Thyroid gland (tissue), 4 donors: ENCODE measurements at regions not wholly inside any gene's neighbourhood (a gene's known extent, or its start where the extent isn't known, plus 50 kb on each side); places are given as distances from the start of the nearest gene placed in this dataset.

Source experiments
- DNase-seq, 2 donors: peaks; one replicate each; pipeline ENCODE4 v3.0.0-alpha.2; 2019
- H3K27ac ChIP-seq, 3 donors: fragments of 200-600 bp; sonication (generic); 1 replicate in 2 of 3; 2 replicates in 1 of 3; pipeline ENCODE4 v1.5.1; 2016 to 2019; ENCODE audit warnings: mild to moderate bottlenecking in 1 of 3, moderate library complexity in 1 of 3
- H3K27me3 ChIP-seq: fragments of 200-600 bp; sonication (generic); one replicate; pipeline ENCODE4 v1.5.1; 2019
- H3K36me3 ChIP-seq, 2 donors: fragments of 200-600 bp; sonication (generic); one replicate each; pipeline ENCODE4 v1.5.1; 2016 to 2019
- H3K4me1 ChIP-seq, 2 donors: fragments of 200-600 bp; sonication (generic); one replicate each; pipeline ENCODE4 v1.5.1; 2017 to 2019
- H3K4me3 ChIP-seq, 3 donors: fragments of 200-600 bp; sonication (generic); replicated peaks in 1 of 3; 1 replicate in 2 of 3; 2 replicates in 1 of 3; pipeline ENCODE4 v1.5.1; 2016; ENCODE audit warnings: mild to moderate bottlenecking in 1 of 3
- H3K9me3 ChIP-seq: fragments of 200-600 bp; sonication (generic); one replicate; pipeline ENCODE4 v1.5.1; 2017
- POLR2A ChIP-seq, 2 donors: fragments of 450-650 bp; IDR thresholded peaks; one replicate each; pipeline ENCODE4 v1.6.1; 2017; ENCODE audit warnings: antibody characterized with exemption in 2 of 2, mild to moderate bottlenecking in 2 of 2, moderate library complexity in 1 of 2
- WGBS, 2 donors: methylation state at CpG; one replicate each; pipeline ENCODE4 v1.1.5; 2017; 5-methylcytosine and 5-hydroxymethylcytosine counted together
- intact Hi-C: fragments of 100-400 bp; cut with DNase I; formaldehyde crosslinking; loops from one replicate; pipeline ENCODE4 v1.15.1; 2023
- TF ChIP-seq, protein P1 (sequence below), 6 experiments: fragments of 200-600 bp in 3 of 6; fragments of 450-650 bp in 3 of 6; sonication (generic) in 3 of 6; IDR thresholded peaks; one replicate each; pipeline ENCODE4 v1.5.1; 2016 to 2019; ENCODE audit warnings: antibody characterized with exemption in 6 of 6, mild to moderate bottlenecking in 2 of 6, inconsistent platforms in 1 of 6, moderate library complexity in 1 of 6

DNA sequence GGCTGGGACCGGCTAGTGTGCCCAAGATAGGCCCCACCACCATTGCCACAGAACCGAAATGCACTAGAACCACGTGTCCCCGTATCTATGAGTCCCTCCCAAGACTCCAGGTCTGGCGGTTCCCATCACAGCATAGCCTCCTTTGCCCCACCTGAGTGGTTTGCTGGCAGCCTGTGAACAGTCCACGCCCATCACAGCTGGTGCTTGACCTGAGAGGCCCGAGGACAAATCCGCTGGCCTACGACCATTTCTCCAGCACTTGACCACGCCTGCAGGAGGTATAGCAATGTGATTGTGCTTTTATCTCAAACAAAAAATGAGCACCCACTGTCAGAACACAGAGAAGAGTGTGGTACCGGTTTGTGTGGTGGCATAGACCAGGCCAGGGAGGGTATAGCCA is 736.7 kb upstream of the GBE1 start:
- H3K4me3 ChIP-seq: no peak overlapping the region
- 64 to 67% methylated on average over 7 to 9 of the region's 11 CpGs for WGBS, 2 donors
- no peaks in the 10 kb centered on the region for H3K4me1 ChIP-seq

DNA sequence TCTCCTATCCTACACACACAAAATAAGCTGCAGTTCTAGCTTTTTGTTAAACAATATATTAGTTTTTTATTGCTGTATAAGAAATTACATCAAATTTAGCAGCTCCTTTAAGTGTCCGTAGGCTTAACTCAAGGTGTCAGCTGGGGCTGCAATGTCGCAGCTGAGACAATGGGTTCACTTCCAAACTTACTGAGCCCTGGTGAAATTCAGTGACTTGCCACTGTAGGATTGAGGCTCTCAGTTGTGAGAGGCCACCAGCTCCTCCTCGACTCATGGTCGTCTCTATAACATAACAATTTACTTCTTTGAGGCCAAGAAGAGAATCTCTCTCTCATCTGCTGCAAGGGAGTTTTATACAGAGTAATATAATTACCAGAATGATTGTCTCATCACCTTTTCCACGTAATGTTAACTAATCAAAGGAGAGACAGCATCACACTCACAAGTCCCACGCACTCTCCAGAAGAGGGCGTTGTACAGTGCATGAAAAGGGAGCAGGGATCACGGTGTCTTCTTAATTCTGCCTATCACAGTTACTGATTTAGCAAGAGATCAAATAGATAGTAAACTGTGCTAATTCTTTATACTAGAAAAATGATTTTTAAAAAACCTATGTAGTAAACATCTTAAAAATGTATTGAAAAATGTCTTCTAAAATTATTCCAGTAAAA is 735.6 kb upstream of the GBE1 start:
- Histone ChIP-seq H3K4me3 (no peak overlapping the region), H3K9me3 (no peaks in the 10 kb centered on the region), H3K4me1 (no peaks in the 10 kb centered on the region), H3K27me3 (no peaks in the 10 kb centered on the region), H3K27ac (no peak overlapping the region), H3K36me3 (no peaks in the 10 kb centered on the region)
- DNase-seq: no peak
- 61 to 67% methylated on average over 8 of the region's 8 CpGs for WGBS, 2 donors
- no peak for TF ChIP-seq POLR2A (IDR thresholded peaks at IDR 0.05)
- TF ChIP-seq, protein P1, sequence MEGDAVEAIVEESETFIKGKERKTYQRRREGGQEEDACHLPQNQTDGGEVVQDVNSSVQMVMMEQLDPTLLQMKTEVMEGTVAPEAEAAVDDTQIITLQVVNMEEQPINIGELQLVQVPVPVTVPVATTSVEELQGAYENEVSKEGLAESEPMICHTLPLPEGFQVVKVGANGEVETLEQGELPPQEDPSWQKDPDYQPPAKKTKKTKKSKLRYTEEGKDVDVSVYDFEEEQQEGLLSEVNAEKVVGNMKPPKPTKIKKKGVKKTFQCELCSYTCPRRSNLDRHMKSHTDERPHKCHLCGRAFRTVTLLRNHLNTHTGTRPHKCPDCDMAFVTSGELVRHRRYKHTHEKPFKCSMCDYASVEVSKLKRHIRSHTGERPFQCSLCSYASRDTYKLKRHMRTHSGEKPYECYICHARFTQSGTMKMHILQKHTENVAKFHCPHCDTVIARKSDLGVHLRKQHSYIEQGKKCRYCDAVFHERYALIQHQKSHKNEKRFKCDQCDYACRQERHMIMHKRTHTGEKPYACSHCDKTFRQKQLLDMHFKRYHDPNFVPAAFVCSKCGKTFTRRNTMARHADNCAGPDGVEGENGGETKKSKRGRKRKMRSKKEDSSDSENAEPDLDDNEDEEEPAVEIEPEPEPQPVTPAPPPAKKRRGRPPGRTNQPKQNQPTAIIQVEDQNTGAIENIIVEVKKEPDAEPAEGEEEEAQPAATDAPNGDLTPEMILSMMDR (IDR thresholded peaks at IDR 0.05): no peak
- intact Hi-C loops: no loop called here

More for the DNA sequence above, 736.7 kb upstream of the GBE1 start:
- H3K36me3 ChIP-seq: no peaks in the 10 kb centered on the region
- H3K9me3 ChIP-seq: no peaks in the 10 kb centered on the region
- intact Hi-C loops: no loop called here
- no peak for TF ChIP-seq POLR2A (IDR thresholded peaks at IDR 0.05)
- TF ChIP-seq, protein P1 (IDR thresholded peaks at IDR 0.05): no peak
- H3K27ac ChIP-seq: no peak overlapping the region
- no peaks in the 10 kb centered on the region for H3K27me3 ChIP-seq
- no peak for DNase-seq

DNA sequence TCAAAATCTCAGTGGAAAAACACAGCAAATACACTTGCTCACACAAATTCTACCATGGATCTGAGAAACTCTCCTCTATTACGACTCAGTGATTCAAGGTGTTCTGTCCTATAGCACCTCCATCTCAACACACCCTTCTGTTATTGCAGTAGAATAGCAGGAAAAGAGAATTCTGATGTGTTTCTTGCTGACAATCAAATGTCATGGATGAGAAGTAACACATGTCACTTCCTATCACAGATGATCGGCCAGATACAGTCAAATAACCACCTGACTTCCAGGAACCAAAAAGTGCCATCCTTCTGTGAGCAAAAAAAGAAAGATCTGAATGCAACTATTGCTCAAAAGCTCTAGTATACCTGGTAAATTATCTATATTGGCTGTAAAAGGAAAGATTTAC is 734.2 kb upstream of the GBE1 start:
- Histone ChIP-seq H3K27ac (no peak overlapping the region), H3K36me3 (no peaks in the 10 kb centered on the region), H3K4me1 (no peaks in the 10 kb centered on the region), H3K27me3 (no peaks in the 10 kb centered on the region), H3K4me3 (no peak overlapping the region), H3K9me3 (no peaks in the 10 kb centered on the region)
- no peak for DNase-seq
- TF ChIP-seq, protein P1 (IDR thresholded peaks at IDR 0.05): no peak
- no peak for TF ChIP-seq POLR2A (IDR thresholded peaks at IDR 0.05)
- WGBS, 2 donors: 75 to 76% methylated on average over 2 of the region's 2 CpGs
- intact Hi-C loops: no loop called here

DNA sequence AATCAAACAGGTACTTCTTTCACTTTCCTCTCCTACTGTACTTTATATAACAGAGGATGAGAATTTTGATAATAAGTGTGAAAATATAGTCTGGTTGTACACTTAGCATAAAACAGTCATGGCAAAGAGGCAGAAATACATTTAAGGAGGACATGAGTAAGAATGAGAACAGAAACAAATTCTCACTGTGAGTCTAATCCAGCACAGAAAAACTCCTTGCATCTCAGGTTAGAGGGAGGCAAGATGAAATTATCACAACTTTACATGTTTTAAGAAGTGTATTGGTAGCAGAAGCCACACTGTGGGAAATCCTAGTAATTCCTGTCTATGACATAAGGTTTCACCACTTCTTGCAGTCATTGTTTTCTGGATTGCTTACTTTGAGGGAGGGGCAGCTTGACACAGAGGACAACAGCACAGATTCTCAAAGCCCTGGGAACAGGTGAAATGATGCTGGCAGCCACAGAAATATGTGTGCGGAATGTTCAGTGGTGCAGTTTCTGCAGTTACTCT is 733.6 kb upstream of the GBE1 start:
- no peak overlapping the region for H3K27ac ChIP-seq
- no peaks in the 10 kb centered on the region for H3K9me3 ChIP-seq
- no peaks in the 10 kb centered on the region for H3K36me3 ChIP-seq
- TF ChIP-seq, protein P1 (IDR thresholded peaks at IDR 0.05): no peak
- TF ChIP-seq POLR2A (IDR thresholded peaks at IDR 0.05): no peak
- 89 to 94% methylated on average over 1 of the region's 1 CpG for WGBS, 2 donors
- no peak overlapping the region for H3K4me3 ChIP-seq
- no peak for DNase-seq
- H3K4me1 ChIP-seq: no peaks in the 10 kb centered on the region
- intact Hi-C loops: no loop called here
- no peaks in the 10 kb centered on the region for H3K27me3 ChIP-seq

DNA sequence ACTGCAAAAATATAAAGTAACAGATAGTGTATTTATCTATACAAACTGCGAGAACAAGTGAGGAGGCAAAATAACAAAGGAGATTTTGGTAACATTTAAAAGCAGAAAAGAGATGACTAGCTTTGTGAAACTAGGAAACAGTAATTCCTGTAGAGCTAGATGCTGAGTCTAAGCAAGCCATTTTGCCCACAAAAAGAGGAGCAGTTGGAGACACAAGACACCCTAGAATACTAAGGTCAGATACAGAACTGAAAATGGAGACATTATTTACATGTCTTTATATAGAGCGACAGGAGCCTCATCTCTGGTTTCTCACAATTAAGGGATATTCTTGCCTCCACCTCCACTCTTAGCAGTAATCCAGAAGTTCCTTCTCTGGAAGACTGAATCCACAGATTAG is 732.4 kb upstream of the GBE1 start:
- Histone ChIP-seq H3K27ac (no peak overlapping the region), H3K4me3 (no peak overlapping the region), H3K4me1 (no peaks in the 10 kb centered on the region), H3K9me3 (no peaks in the 10 kb centered on the region), H3K27me3 (no peaks in the 10 kb centered on the region), H3K36me3 (no peaks in the 10 kb centered on the region)
- intact Hi-C loops: no loop called here
- 94 to 97% methylated on average over 2 of the region's 2 CpGs for WGBS, 2 donors
- DNase-seq: no peak
- TF ChIP-seq, protein P1 (IDR thresholded peaks at IDR 0.05): no peak
- TF ChIP-seq POLR2A (IDR thresholded peaks at IDR 0.05): no peak
